ENCODE measurements at regions not wholly inside any gene's neighbourhood (a gene's known extent, or its start where the extent isn't known, plus 50 kb on each side); places are given as distances from the start of the nearest gene placed in this dataset.

- H3K4me3 ChIP-seq (replicated peaks in 1 of 3; ENCODE audit: insufficient read depth in 1 of 3, low read depth in 1 of 3, low read length in 3 of 3), result no peak overlapping the region
- H3K36me3 ChIP-seq (ENCODE audit: control insufficient read depth in 2 of 2, extremely low read depth in 1 of 2, insufficient read depth in 2 of 2, low read length in 2 of 2), result no peaks in the 10 kb centered on the region
- H3K9ac ChIP-seq (replicated peaks; ENCODE audit: extremely low read depth, insufficient read depth, low read length), result no peak overlapping the region
- no peaks in the 10 kb centered on the region for H4K20me1 ChIP-seq (replicated peaks; ENCODE audit: control insufficient read depth, extremely low read depth, insufficient read depth, low read length)
- TF ChIP-seq POLR2AphosphoS5 (IDR thresholded peaks at IDR 0.05; ENCODE audit: insufficient read depth, low read depth, low read length) (no peak), MYC (IDR thresholded peaks at IDR 0.05; ENCODE audit: low read depth, low read length) (no peak), FOS (IDR thresholded peaks at IDR 0.05; ENCODE audit: borderline replicate concordance, insufficient read depth, low read length) (no peak), CTCF (IDR thresholded peaks at IDR 0.05; ENCODE audit: extremely low read depth in 1 of 2, insufficient read depth in 1 of 2, low read depth in 1 of 2, low read length in 2 of 2) (no peak), MAX (IDR thresholded peaks at IDR 0.05; ENCODE audit: insufficient read depth, insufficient read length) (no peak)
- no peaks in the 10 kb centered on the region for H3K79me2 ChIP-seq (ENCODE audit: control insufficient read depth, insufficient read depth, low read length)
- no peaks in the 10 kb centered on the region for H3K9me3 ChIP-seq (replicated peaks; ENCODE audit: control insufficient read depth, insufficient read depth, low read length)
- H3K4me1 ChIP-seq (ENCODE audit: control insufficient read depth, extremely low read depth, insufficient read depth, low read length), result peaks cover 5% of the 10 kb centered on the region
- dilution Hi-C loops (cut with MboI; ENCODE audit: extremely low pct_ligation_motif_present, low sequenced_read_pairs), result no loop called here
- intact Hi-C loops (cut with micrococcal nuclease), result no loop called here
- FAIRE-seq, result no peak
- H2AFZ ChIP-seq (ENCODE audit: low read depth, low read length), result no peak overlapping the region
- POLR2A ChIA-PET, result no interaction called here
- no peak overlapping the region for H3K27ac ChIP-seq (ENCODE audit: insufficient read depth, low read depth, low read length)
- H3K27me3 ChIP-seq (ENCODE audit: control insufficient read depth in 2 of 2, insufficient read depth in 2 of 2, low read length in 2 of 2), result no peaks in the 10 kb centered on the region
- BruUV-seq (replicated peaks), result no TSS peak
- CTCF ChIA-PET, result no interaction called here
- H3K9me1 ChIP-seq (replicated peaks; ENCODE audit: control insufficient read depth, extremely low read depth, insufficient read depth, low read length), result no peaks in the 10 kb centered on the region
- no peak for DNase-seq (ENCODE audit: low read depth, low spot score)
- H3K4me2 ChIP-seq (ENCODE audit: insufficient read depth, low read length), result no peak overlapping the region
Measured at GRCh38 chr7:81209059-81209458, 290.2 kb upstream of the SEMA3C start.

- POLR2A ChIA-PET, result no interaction called here
- dilution Hi-C loops (cut with MboI; ENCODE audit: extremely low pct_ligation_motif_present, low sequenced_read_pairs), result no loop called here
- H3K4me3 ChIP-seq (replicated peaks in 1 of 3; ENCODE audit: insufficient read depth in 1 of 3, low read depth in 1 of 3, low read length in 3 of 3), result no peak overlapping the region
- H4K20me1 ChIP-seq (replicated peaks; ENCODE audit: control insufficient read depth, extremely low read depth, insufficient read depth, low read length), result no peaks in the 10 kb centered on the region
- CTCF ChIA-PET, result no interaction called here
- H3K36me3 ChIP-seq (ENCODE audit: control insufficient read depth in 2 of 2, extremely low read depth in 1 of 2, insufficient read depth in 2 of 2, low read length in 2 of 2), result no peaks in the 10 kb centered on the region
- no peaks in the 10 kb centered on the region for H3K79me2 ChIP-seq (ENCODE audit: control insufficient read depth, insufficient read depth, low read length)
- FAIRE-seq (no peak), DNase-seq (ENCODE audit: low read depth, low spot score) (no peak)
- no peak overlapping the region for H3K27ac ChIP-seq (ENCODE audit: insufficient read depth, low read depth, low read length)
- intact Hi-C loops (cut with micrococcal nuclease), result no loop called here
- H2AFZ ChIP-seq (ENCODE audit: low read depth, low read length), result no peak overlapping the region
- H3K4me1 ChIP-seq (ENCODE audit: control insufficient read depth, extremely low read depth, insufficient read depth, low read length), result peaks cover 5% of the 10 kb centered on the region
- no peak overlapping the region for H3K9ac ChIP-seq (replicated peaks; ENCODE audit: extremely low read depth, insufficient read depth, low read length)
- TF ChIP-seq EZH2 (IDR thresholded peaks at IDR 0.05; ENCODE audit: borderline replicate concordance, low read depth, low read length, severe bottlenecking), result no peak
- TF ChIP-seq CTCF (IDR thresholded peaks at IDR 0.05; ENCODE audit: extremely low read depth in 1 of 2, insufficient read depth in 1 of 2, low read depth in 1 of 2, low read length in 2 of 2), result no peak
- TF ChIP-seq JUN (IDR thresholded peaks at IDR 0.05; ENCODE audit: borderline replicate concordance, insufficient read depth, insufficient read length, low read depth), result no peak
- TF ChIP-seq FOS (IDR thresholded peaks at IDR 0.05; ENCODE audit: borderline replicate concordance, insufficient read depth, low read length), result no peak
- no peak for TF ChIP-seq POLR2AphosphoS5 (IDR thresholded peaks at IDR 0.05; ENCODE audit: insufficient read depth, low read depth, low read length)
- TF ChIP-seq MAX (IDR thresholded peaks at IDR 0.05; ENCODE audit: insufficient read depth, insufficient read length), result no peak
- TF ChIP-seq MYC (IDR thresholded peaks at IDR 0.05; ENCODE audit: low read depth, low read length), result no peak
- no peak for TF ChIP-seq GATA2 (IDR thresholded peaks at IDR 0.05; ENCODE audit: insufficient read depth, insufficient read length, low read depth, low read length)
- no peak for TF ChIP-seq POLR2A (IDR thresholded peaks at IDR 0.05; ENCODE audit: low read depth, low read length)
- no peaks in the 10 kb centered on the region for H3K27me3 ChIP-seq (ENCODE audit: control insufficient read depth in 2 of 2, insufficient read depth in 2 of 2, low read length in 2 of 2)
- BruUV-seq (replicated peaks), result no TSS peak
- no peaks in the 10 kb centered on the region for H3K9me3 ChIP-seq (replicated peaks; ENCODE audit: control insufficient read depth, insufficient read depth, low read length)
- H3K9me1 ChIP-seq (replicated peaks; ENCODE audit: control insufficient read depth, extremely low read depth, insufficient read depth, low read length), result no peaks in the 10 kb centered on the region
- no peak overlapping the region for H3K4me2 ChIP-seq (ENCODE audit: insufficient read depth, low read length)
Measured at GRCh38 chr7:81207801-81208200, 288.9 kb upstream of the SEMA3C start.
